ENCODE measurements at regions not wholly inside any gene's neighbourhood (a gene's known extent, or its start where the extent isn't known, plus 50 kb on each side); places are given as distances from the start of the nearest gene placed in this dataset.

DNA sequence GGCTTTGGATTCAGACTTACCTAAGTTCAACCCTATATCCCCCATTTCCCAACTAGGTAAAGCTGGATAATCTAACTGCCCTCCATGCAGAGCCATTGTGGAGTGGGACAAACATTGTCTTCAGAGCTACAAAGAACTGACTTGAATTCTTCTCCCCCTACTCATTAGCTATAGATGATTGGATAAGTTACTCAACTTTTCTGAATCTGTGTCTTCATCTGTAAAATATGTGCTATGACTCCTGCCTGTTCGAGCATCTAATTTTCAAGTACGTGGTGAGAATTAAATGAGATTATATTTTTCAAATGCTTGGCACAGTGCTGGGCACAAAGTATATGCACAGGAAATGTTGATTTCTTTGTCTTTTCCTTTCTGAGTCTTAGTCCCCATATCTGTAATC lies 240.3 kb upstream of the TCF21 start (continued):
- TF ChIP-seq, protein P1, sequence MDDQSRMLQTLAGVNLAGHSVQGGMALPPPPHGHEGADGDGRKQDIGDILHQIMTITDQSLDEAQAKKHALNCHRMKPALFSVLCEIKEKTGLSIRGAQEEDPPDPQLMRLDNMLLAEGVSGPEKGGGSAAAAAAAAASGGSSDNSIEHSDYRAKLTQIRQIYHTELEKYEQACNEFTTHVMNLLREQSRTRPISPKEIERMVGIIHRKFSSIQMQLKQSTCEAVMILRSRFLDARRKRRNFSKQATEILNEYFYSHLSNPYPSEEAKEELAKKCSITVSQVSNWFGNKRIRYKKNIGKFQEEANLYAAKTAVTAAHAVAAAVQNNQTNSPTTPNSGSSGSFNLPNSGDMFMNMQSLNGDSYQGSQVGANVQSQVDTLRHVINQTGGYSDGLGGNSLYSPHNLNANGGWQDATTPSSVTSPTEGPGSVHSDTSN (IDR thresholded peaks at IDR 0.05) = no peak
- no peak for TF ChIP-seq MEF2A (IDR thresholded peaks at IDR 0.05; ENCODE audit: borderline replicate concordance, low read depth)
- TF ChIP-seq, protein P2, sequence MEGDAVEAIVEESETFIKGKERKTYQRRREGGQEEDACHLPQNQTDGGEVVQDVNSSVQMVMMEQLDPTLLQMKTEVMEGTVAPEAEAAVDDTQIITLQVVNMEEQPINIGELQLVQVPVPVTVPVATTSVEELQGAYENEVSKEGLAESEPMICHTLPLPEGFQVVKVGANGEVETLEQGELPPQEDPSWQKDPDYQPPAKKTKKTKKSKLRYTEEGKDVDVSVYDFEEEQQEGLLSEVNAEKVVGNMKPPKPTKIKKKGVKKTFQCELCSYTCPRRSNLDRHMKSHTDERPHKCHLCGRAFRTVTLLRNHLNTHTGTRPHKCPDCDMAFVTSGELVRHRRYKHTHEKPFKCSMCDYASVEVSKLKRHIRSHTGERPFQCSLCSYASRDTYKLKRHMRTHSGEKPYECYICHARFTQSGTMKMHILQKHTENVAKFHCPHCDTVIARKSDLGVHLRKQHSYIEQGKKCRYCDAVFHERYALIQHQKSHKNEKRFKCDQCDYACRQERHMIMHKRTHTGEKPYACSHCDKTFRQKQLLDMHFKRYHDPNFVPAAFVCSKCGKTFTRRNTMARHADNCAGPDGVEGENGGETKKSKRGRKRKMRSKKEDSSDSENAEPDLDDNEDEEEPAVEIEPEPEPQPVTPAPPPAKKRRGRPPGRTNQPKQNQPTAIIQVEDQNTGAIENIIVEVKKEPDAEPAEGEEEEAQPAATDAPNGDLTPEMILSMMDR (IDR thresholded peaks at IDR 0.05) = no peak
- TF ChIP-seq ELF1 (IDR thresholded peaks at IDR 0.05) = no peak
- no peak for TF ChIP-seq MXI1 (IDR thresholded peaks at IDR 0.05; ENCODE audit: low read depth, low read length)
- no peak for TF ChIP-seq TAF1 (IDR thresholded peaks at IDR 0.05; ENCODE audit: borderline replicate concordance, low read depth, low read length)
- TF ChIP-seq RAD21 (IDR thresholded peaks at IDR 0.05; ENCODE audit: low read length) = no peak
- no peak for TF ChIP-seq SMC3 (IDR thresholded peaks at IDR 0.05; ENCODE audit: low read depth, low read length)
- TF ChIP-seq, protein P3, sequence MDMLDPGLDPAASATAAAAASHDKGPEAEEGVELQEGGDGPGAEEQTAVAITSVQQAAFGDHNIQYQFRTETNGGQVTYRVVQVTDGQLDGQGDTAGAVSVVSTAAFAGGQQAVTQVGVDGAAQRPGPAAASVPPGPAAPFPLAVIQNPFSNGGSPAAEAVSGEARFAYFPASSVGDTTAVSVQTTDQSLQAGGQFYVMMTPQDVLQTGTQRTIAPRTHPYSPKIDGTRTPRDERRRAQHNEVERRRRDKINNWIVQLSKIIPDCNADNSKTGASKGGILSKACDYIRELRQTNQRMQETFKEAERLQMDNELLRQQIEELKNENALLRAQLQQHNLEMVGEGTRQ (IDR thresholded peaks at IDR 0.05; ENCODE audit: borderline replicate concordance, low read depth, low read length) = no peak
- no peak for TF ChIP-seq EZH2phosphoT487 (IDR thresholded peaks at IDR 0.05; ENCODE audit: borderline replicate concordance, low read depth)

DNA sequence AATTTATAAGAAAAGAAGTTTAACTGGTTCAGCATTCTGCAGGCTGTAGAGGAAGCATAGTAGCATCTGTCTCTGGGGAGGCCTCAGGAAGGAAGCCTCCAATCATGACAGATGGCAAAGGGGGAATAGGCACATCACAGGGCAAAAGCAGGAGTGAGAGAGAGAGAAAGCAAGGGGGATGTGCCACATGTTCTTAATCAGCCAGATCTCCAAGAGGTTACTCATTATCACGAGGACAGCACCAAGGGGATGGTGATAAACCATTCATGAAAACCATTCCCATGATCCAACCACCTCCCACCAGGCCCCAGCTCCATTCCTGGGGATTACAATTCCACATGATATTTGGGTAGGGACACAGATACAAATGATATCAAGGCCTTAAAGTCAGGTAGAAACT lies 217.5 kb upstream of the TCF21 start:
- CTCF ChIA-PET = no interaction called here
- Histone ChIP-seq H3K27ac (ENCODE audit: low read depth in 2 of 2, low read length in 1 of 2) (no peak overlapping the region), H3F3A (replicated peaks; ENCODE audit: insufficient read depth) (no peaks in the 10 kb centered on the region), H3K4me1 (ENCODE audit: control insufficient read depth in 1 of 2, insufficient read depth in 2 of 2, low read depth in 1 of 2, low read length in 1 of 2) (no peaks in the 10 kb centered on the region), H3K4me2 (no peak overlapping the region), H3K36me3 (replicated peaks in 1 of 2; ENCODE audit: control insufficient read depth in 1 of 2, insufficient read depth in 2 of 2, low read length in 1 of 2) (no peaks in the 10 kb centered on the region), H3K79me2 (ENCODE audit: insufficient read depth) (no peaks in the 10 kb centered on the region), H3K9me3 (no peaks in the 10 kb centered on the region), H3K9ac (no peak overlapping the region), H2AFZ (ENCODE audit: low read depth) (no peak overlapping the region), H3K27me3 (ENCODE audit: insufficient read depth) (no peaks in the 10 kb centered on the region; the same call in none of the 2 replicates), H4K20me1 (ENCODE audit: insufficient read depth) (no peaks in the 10 kb centered on the region), H3K4me3 (ENCODE audit: low read depth in 2 of 2, low read length in 1 of 2) (no peak overlapping the region), H3K9me2 (no peaks in the 10 kb centered on the region)
- POLR2A ChIA-PET = no interaction called here
- DNase-seq = no peak
- 0% methylated on average over 1 of the region's 1 CpG for WGBS (ENCODE audit: low lambda C conversion rate)
- no peak for TF ChIP-seq FOXJ3 (CRISPR knock-in tag; IDR thresholded peaks at IDR 0.05)
- TF ChIP-seq SMC3 (IDR thresholded peaks at IDR 0.05; ENCODE audit: low read depth, low read length) = no peak
- no peak for TF ChIP-seq FOSL2 (IDR thresholded peaks at IDR 0.05; ENCODE audit: borderline replicate concordance, low read depth)
- no peak for TF ChIP-seq RXRA (IDR thresholded peaks at IDR 0.05; ENCODE audit: borderline replicate concordance, low read depth)
- TF ChIP-seq, protein P4, sequence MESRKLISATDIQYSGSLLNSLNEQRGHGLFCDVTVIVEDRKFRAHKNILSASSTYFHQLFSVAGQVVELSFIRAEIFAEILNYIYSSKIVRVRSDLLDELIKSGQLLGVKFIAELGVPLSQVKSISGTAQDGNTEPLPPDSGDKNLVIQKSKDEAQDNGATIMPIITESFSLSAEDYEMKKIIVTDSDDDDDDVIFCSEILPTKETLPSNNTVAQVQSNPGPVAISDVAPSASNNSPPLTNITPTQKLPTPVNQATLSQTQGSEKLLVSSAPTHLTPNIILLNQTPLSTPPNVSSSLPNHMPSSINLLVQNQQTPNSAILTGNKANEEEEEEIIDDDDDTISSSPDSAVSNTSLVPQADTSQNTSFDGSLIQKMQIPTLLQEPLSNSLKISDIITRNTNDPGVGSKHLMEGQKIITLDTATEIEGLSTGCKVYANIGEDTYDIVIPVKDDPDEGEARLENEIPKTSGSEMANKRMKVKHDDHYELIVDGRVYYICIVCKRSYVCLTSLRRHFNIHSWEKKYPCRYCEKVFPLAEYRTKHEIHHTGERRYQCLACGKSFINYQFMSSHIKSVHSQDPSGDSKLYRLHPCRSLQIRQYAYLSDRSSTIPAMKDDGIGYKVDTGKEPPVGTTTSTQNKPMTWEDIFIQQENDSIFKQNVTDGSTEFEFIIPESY (IDR thresholded peaks at IDR 0.05; ENCODE audit: borderline replicate concordance, low read depth) = no peak
- no peak for TF ChIP-seq FOXM1 (IDR thresholded peaks at IDR 0.05; ENCODE audit: low read depth)
- TF ChIP-seq, protein P5, sequence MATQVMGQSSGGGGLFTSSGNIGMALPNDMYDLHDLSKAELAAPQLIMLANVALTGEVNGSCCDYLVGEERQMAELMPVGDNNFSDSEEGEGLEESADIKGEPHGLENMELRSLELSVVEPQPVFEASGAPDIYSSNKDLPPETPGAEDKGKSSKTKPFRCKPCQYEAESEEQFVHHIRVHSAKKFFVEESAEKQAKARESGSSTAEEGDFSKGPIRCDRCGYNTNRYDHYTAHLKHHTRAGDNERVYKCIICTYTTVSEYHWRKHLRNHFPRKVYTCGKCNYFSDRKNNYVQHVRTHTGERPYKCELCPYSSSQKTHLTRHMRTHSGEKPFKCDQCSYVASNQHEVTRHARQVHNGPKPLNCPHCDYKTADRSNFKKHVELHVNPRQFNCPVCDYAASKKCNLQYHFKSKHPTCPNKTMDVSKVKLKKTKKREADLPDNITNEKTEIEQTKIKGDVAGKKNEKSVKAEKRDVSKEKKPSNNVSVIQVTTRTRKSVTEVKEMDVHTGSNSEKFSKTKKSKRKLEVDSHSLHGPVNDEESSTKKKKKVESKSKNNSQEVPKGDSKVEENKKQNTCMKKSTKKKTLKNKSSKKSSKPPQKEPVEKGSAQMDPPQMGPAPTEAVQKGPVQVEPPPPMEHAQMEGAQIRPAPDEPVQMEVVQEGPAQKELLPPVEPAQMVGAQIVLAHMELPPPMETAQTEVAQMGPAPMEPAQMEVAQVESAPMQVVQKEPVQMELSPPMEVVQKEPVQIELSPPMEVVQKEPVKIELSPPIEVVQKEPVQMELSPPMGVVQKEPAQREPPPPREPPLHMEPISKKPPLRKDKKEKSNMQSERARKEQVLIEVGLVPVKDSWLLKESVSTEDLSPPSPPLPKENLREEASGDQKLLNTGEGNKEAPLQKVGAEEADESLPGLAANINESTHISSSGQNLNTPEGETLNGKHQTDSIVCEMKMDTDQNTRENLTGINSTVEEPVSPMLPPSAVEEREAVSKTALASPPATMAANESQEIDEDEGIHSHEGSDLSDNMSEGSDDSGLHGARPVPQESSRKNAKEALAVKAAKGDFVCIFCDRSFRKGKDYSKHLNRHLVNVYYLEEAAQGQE (IDR thresholded peaks at IDR 0.05; ENCODE audit: low read depth, low read length) = no peak
- TF ChIP-seq CHD2 (IDR thresholded peaks at IDR 0.05; ENCODE audit: low read length, partially characterized antibody) = no peak
- TF ChIP-seq MEF2A (IDR thresholded peaks at IDR 0.05; ENCODE audit: borderline replicate concordance, low read depth) = no peak
